ENCODE measurements at regions not wholly inside any gene's neighbourhood (a gene's known extent, or its start where the extent isn't known, plus 50 kb on each side); places are given as distances from the start of the nearest gene placed in this dataset.

DNA sequence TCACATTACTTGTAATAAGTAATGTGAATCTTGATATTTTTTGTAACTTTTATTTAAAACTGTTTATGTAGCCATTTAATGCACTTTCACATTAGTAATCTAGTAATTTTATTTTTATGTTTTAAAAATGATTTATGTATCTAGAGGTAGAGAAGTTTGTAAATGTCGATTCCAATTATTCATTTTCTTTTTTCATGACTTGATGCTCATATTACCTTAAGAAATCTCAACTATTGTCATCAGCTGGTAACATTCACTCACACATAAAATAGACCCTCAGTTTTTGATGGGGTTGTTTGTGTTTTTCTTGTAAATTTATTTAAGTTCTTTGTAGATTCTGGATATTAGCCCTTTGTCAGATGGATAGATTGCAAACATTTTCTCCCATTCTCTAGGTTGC lies 351.7 kb upstream of the CDH7 start:
- no peak for DNase-seq

DNA sequence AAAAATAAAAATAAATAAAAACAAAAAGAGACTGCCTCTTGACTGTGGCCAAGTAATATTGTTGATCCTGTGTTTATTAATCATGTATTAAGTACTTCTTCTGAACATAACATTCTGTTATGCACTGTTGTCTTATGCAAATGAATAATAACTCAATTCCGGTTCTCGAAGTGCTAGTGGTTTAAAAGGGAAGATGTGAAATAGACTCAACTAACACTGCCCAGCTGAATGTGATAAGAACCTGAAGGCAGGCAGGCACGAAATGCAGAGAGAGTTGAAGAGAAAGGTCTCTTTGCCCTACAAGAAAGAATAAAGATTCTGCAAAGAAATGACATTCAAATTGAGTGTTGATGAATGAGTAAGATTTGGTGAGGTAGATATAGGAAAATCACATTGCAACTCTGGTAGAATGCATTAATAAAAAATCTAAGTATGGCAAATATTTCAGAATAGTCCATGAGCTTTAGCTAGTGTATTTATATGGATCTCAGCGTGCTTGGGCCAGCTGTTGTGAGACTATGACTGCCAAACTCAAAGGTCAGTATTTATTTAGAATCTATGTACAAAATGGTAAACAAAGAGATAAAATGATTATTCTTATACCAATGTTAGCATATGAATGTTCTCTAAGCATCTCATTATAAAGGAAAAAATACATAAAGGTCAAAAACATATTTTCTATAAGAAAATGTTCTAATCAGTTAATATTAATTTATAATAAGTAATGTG lies 352.3 kb upstream of the CDH7 start:
- no peak for DNase-seq

DNA sequence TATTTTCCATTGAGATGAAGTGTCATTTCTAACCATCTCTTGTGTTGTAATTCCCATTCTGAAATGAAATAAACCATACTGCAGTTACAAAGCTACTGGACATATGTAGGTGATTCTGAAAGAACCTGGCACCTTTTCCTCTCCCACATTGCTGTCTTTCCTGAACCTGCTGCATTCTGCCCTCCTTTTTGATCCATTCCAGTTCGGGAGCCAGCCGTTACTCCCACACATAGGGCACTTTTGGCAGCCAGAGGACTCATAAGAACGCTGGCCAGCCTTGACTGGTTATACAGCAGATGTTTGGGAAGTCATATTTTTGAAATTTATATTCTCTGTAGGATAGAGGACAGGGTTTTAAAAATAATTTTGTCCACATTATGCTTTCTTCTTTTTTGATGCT lies 369.8 kb upstream of the CDH7 start:
- DNase-seq = no peak

DNA sequence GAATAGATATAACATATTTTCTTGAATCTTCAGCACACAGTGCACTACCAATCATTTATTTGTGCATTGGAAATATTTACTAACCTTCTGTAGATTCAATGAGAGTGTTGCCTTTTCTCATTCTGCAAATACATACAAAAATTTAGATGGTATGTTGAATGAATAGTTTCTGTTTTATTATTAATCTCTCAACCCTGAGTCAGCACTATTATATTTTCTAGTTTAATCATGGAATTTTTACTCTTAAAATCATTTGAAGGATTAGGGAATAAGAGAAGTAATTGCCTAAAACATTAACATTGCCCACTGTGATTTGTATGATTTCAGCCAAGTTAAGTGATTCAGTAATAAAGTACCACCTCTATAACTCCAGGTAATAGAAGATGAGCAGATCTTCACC lies 370.2 kb upstream of the CDH7 start:
- DNase-seq = no peak

DNA sequence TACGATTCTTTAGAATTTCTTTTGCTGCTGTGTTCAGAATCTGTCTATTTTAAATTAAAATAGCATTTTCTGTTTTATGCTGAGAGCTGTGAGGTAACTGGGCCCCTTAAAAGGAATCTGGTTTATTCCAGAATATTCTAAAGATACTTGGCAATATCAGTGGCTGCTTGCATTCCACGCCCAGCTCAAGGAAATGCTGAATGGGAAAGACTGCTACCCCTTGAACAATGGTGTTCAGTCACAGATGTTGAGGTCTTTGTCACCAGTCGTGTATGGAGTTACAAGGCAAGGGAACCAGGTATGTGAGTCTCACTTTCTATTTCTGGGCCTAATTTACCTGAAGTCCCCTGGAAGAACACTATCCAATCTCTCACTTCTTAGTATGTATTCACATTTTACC lies 377.9 kb upstream of the CDH7 start:
- DNase-seq = no peak

DNA sequence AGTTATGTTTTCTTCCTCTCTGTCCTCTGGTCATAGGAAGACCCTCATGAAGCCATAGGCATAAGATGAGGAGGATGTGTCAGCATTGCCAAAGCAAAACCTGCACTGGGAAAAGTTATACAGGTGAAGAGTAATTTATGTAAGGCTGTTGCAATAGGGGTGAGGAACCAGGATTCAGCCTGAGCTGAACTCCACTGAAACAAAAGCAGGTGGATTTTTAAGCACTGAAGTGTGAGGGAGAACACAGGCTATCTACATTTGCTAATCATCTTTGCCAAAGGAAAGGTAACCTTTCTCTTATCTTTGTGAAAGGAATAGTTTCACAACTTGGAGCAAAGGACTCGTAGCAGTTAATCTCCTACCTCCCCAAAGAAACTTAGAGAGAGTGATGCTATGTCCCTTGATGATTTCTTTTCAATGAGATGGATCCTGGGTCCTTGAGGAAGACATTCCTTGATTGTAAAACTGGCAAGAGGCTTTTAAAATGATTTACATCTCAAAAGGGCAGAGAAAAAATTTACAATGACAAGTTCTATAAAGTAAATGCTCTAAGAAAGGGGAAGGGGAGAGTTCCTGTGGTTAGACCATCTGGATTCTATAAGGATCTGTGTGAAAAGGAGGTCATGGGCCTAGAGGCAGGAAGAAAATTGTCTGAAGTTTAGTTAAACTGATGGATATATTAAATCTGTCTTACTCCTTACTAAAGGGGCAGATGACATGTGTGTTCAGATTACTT lies 385.4 kb upstream of the CDH7 start:
- DNase-seq = no peak

DNA sequence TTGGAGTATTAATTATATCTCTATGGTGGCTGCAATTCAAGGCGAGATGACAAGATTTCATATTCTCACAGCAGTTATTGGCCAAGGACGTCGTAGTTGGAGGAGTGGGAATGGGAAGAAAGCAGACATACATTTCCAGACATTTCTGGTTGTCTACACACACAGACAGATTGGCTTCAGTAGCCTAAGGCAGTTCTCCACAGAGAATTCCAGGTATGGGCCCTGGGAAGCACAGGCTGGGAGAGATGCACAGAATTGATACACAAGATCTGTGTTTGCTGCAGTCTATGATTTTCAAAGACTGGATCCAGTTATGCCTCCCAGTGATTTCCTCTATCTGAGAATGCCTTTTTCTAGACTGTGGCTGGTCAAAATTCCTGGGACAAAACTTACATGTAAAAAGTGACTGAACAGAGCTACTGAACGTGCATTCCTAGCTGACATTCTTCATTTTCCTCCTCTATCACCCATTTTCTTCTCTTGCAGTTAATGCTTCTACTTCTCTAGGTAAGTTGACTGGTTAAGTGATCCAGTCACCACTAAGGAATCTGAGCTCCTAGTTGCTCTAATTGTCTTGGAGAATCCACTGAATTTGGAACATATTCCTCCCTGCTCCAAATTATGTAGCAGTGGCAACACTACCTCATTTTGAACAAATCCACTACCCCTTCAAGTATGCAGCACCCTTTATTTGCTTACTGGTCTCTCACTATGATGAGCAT lies 386.7 kb upstream of the CDH7 start:
- DNase-seq = no peak

DNA sequence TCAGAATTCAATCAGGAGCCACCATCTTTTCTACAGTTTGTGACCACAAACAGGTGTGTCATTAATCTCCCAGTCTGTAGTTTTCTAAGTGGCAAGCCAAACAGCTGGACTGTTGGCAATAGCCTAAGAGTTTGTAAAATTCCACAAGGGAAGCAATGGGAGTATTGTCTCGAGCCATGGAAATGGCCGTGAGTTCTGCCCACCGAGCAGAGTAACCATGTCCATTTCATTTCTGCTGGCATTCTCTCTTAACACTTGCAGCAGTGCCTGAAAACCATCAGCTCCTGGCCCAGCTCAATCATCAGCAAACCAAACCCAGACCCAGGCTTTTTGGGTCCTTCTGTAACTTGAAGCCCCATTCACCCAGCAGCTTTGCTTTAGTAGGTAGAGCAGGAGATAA lies 387.8 kb upstream of the CDH7 start:
- no peak for DNase-seq

DNA sequence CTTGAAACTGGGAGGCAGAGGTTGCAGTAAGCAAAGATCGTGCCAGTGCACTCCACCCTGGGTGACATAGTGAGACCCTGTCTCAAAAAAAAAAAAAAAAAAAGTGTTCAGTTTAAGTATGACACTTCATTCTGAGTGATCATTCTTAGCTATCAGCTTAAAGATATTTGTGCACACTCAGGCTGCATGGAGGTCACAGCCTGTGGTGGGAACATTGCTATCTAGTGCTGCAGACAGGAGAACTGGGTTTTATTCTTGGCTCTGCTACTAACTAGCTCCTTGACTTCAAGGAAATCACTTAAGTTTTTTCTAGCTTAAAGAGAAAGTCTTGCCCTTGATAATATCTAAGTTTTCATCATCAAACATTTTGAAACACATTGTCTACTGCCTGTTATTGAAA lies 391.3 kb upstream of the CDH7 start:
- no peak for DNase-seq

DNA sequence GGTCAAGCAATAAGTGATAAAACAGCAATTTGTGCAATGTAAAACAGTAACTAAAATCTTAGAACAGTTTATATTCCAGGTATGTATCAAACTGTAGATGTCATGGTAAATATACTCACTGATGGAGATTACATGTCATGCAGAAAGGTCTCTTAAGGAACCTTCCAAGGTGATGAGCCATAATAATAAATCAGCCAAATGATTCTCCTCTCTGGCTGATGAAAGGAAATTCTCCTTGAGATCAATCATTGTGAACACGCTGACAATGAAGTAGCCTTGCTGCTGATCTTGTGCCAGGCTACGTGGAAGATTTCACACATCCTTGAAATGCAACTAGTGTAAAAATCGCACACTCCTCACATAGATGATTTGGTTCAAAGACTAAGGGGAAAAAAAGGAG lies 392.5 kb upstream of the CDH7 start:
- DNase-seq = no peak

DNA sequence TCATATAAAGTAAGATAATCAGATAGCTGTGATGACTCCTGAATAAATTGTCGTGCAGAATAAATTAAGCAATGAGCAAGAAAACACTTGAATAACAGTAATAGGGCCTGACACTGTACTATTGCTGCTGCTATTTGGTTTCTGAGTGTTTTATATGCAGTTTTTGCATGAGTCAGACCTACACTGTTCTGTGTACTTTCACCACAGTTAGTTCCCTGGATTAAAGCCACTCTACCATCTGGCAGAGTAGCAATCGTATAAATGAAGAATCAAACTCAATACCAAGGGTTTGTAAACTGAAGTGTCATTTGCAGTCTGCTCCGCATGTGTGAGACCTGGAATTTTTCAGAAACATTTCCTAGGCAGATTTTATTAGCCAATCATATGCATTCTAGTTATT lies 398.6 kb upstream of the CDH7 start:
- no peak for DNase-seq

DNA sequence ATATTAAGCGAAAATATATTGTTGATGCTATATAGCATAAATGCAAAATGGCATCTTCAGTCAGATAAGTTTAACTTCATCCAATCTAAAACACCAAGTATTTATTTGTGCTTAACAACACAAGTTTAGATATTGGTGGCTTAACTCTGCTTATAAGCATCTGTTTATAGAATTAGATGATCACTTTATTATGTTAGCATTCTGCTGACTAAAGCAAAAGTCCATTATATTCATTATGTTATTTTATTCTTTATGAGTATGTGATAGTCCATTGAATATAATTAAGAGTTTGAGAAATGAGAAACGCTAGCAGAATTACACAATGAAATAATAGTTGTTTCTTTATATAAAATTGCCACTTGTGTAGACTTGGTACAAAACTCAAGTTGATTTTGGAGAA lies 401.2 kb upstream of the CDH7 start:
- DNase-seq = no peak

DNA sequence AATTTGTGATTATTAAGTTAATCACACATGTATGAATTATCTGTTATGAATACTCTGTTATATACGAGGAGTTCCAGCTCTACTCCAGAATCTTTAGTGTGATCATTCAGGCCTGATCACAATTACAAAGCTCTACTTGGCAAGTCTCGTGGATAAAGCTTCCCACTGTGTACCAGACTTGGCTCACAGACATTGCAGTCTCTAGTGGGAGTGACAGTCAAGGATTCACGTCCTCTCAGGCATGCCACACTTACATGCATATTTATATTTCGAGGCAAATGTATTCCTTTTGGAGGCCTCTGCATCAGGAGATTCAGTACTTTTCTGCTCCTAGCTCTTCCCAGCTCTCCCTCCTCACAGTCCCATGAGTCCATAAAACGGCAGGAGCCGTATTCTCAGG lies 403.4 kb upstream of the CDH7 start:
- DNase-seq = no peak

DNA sequence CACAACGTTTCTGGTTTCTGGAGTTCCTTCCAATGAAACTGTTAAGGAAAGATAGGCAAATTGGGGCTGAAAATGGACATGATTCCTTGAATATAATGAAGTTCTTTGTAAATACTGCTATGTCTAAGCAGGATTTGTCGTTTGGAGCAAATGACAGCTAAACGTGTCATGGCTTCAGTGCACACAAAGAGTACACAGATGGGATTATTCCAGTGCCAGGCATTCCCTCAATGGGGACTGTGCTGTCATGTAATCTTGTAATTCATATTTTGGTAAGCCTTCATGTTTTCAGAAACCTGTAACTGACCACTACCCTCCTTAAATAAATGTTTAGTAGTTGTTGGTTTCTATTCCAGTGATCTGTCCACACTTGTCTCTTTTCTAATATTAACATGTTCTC lies 404.7 kb upstream of the CDH7 start:
- DNase-seq = no peak

DNA sequence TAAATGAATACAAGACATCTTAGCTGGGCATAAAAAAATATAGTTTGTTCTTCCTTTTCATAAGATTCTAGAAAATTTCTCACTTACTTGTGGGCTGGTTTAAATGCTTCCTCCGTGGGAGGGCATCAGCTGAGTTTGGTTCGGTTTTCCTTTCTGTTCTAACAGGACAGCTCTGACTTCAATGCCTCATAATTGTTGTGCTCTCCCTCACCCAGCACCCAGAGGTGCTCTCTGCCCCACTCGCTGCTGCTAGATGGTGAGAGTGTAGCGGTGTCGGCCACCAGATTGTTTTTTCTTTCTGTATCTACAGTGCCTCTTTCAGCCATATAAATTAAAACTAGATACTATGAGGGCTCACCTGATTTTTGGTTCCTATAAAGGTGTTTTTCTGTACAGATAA lies 407.2 kb upstream of the CDH7 start:
- no peak for DNase-seq

DNA sequence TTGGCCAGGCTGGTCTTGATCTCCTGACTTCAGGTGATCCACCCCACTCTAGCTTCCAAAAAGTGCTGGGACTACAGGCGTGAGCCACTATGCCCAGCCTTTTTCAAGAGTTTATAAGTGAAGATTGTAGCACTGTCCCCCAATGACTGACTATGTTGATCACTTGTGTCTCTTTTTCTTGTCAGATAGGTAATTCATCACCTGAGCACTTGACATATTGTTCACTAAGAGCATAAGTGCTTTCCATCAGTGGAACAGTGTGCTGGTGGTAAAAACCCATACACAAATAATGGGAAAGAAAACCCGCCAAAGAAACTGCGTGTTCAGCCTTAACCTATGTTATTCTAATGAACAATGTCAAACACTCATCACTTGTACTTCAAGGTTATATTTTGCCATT lies 414.4 kb upstream of the CDH7 start:
- no peak for DNase-seq

DNA sequence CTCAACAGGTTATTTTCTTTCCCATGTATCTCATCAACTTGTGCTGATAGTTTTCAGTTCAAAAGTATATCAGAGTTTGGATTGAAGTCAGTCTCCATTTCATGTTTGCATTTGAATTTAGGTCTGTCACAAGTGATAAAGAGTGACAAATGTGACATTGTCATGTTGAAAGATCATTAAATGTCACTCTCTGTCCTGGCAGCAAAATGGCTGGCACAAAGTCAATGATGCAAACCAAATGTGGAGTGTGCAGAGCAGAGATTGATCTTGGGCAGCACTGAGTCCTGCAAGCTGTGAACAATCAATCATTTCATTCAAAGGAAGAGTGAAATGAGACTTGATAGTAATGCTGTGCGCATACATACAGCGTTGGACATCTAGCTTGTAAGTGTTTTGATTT lies 421.8 kb upstream of the CDH7 start:
- no peak for DNase-seq

DNA sequence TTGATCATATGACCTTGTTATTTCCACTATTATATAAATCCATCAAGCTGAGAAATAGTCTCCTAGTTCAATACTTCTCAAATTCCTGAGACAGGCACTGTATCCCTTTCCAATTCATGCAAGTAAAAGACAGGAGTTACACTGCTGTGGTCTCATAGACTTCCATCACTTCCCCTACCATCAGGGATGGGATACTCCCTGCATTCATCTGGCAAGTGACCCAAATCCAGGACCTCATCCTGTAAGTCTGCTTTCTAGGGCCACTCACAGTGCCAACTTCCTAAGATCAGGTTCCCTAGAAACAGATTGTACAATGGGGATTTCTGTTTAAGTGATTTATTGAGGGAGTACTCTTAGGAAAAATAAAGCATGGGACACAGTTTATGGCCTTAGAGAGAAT lies 424.0 kb upstream of the CDH7 start:
- DNase-seq = no peak

DNA sequence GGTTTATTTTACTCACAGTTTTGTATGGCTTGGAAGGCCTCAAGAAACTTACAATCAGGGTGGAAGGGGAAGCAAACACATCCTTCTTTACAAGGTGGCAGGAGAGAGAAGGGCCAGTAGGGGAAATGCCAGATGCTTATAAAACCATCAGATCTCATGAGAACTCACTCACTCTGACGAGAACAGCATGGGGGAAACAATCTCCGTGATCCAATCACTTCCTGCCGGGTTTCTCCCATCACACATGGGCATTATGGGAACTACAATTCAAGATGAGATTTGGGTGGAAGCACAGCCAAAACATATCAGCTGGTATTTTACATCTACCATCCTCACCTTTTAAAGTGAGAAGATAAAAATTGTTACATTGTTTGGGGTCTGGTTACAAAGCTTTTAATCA lies 427.9 kb upstream of the CDH7 start:
- DNase-seq = no peak

DNA sequence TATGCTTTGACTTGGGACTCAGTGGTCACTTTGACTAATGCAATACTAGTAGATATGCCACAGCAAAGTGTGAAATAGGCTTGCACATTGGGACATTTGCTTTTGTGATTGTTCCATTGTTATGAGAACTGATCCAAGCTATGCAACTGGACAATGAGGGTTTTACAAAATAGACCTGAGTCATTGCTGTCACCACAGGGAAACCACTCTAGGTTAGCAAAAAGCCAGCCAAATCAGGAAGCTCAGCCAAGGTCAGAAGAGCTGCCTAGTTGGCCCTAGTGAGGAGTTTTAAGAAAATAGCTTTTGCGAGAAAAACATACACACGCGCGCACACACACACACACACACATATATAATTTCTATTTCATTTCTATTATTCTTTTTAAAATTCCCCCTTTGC lies 452.4 kb upstream of the CDH7 start:
- DNase-seq = no peak

DNA sequence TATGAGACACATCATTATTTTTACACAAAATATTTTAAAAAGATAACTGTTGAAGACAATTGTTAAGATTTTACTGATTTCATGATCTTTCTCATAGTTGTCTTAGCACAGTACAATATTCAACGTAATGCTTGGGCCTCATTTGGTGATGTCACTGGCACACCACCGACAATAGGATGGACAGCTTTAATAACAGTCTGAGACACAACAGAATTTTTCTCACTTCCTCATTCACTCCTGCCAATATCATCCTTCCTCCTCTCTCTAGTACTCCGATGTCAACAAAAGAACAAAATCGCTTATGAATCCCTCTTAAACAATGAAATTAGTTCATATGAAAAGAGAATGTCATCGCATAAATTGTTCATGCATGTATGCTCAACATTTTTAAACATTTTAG lies 461.9 kb upstream of the CDH7 start:
- DNase-seq = no peak

DNA sequence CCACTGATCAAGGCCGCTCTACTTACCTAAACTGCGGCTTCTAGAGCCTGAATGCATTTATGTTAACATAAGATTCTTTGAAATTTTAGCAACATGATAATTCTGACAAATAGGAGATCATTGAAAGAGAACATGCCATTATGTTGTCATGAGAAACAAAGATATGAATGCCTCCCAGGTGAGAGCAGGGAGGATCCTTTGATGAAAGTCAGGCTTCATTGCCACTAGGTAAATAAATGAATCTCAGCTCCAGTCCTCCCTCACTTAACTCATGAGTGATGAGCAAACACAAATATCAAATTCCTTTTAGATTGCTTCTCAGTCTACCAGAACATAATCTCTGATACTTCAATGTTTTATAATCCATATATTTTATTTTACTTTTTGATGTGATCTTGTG lies 463.2 kb upstream of the CDH7 start:
- DNase-seq = no peak

DNA sequence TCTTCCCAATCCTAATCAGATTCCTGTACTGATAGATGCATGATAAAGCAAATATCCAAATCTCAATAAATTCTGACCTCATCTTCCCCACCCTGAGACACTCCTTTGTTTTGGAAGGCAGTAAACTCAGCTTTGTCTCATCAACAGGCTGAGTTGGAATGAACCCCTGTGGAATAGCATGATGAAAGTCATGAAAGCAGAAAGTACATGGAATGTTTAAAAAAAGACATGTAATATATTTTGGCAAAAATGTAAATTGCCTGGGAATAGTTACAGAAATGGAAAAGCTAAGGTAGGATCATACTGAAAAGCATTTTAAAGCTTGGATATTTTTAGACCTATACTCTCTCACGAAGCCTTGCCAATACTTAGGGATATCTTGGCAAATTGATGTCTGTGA lies 468.7 kb upstream of the CDH7 start:
- no peak for DNase-seq

DNA sequence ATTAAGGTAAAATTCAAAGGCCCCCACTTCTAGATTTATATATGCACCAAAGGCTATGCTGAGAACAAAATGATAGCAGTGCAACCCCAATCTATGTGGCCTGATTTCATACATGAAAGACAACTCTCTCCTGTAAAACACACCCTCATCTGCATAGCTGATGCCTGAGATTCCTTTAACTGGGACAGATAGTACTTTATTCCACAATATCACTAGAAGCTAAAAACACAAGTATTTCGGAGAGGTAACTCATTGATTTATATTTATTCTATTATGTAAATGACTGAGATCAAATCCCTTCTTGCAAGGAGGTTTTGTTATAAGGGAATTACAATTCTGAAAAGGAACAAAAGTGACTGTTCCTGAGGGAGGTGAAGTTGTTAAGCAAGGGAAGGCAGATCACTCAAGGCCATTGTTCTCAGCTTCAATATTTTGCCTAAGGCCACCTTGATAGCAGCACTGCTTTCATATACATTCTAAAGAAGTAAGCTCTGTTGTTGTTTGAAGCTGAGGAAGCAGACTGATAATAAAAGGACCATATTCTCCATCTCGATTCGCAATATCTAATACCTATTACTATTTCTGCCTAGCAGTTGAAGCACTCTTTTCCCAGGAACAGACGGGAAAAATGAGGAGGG lies 471.0 kb upstream of the CDH7 start:
- no peak for DNase-seq
